IPS-15b (cell line): ENCODE measurements at regions not wholly inside any gene's neighbourhood (a gene's known extent, or its start where the extent isn't known, plus 50 kb on each side); places are given as distances from the start of the nearest gene placed in this dataset.

Experiments
- H3K27me3 ChIP-seq: one replicate; pipeline ENCODE4 v1.6.1; 2013; ENCODE audit warnings: low read length; ENCODE audit not compliant: control insufficient read depth, insufficient read depth
- H3K36me3 ChIP-seq: one replicate; pipeline ENCODE4 v1.6.1; 2013; ENCODE audit warnings: low read length; ENCODE audit not compliant: control insufficient read depth, insufficient read depth
- H3K4me1 ChIP-seq: one replicate; pipeline ENCODE4 v1.6.1; 2013; ENCODE audit warnings: mild to moderate bottlenecking, low read length; ENCODE audit not compliant: control insufficient read depth, insufficient read depth
- H3K4me3 ChIP-seq: one replicate; pipeline ENCODE4 v1.5.1; 2013; ENCODE audit warnings: low read depth, low read length
- H3K9ac ChIP-seq: one replicate; pipeline ENCODE4 v1.6.1; 2013; ENCODE audit warnings: low read depth, mild to moderate bottlenecking, low read length
- H3K9me3 ChIP-seq: one replicate; pipeline ENCODE4 v1.6.1; 2013; ENCODE audit warnings: mild to moderate bottlenecking, low read length; ENCODE audit not compliant: control insufficient read depth, insufficient read depth

DNA sequence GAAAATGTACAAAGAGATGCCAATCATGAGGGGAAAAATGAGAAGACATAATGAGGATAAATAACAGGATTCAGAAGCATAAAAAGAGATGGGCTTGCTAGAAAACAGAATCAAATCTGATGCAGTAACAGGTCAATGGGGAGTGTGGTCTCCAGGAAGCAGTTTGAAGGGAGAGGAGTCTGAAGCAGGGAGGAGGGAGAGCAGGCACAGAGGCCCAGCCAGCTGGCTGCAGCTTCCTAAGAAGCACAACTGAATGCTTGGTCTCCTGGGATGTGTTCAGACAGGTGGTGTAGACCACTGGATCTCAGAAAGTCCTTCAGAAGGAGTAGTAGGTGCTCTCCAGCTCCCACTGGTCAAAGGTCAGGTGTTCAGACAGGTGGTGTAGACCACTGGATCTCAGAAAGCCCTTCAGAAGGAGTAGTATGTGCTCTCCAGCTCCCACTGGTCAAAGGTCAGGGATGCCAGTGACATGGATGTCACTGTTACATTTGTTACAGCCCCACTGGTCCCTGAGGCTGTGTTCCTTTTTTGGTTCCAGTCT is 68.3 kb upstream of the UBAC2 start:
- no peaks in the 10 kb centered on the region for H3K4me1 ChIP-seq
- peaks cover 4% of the 10 kb centered on the region for H3K27me3 ChIP-seq
- H3K9me3 ChIP-seq, result no peaks in the 10 kb centered on the region
- no peak overlapping the region for H3K4me3 ChIP-seq
- no peak overlapping the region for H3K9ac ChIP-seq
- H3K36me3 ChIP-seq, result no peaks in the 10 kb centered on the region

DNA sequence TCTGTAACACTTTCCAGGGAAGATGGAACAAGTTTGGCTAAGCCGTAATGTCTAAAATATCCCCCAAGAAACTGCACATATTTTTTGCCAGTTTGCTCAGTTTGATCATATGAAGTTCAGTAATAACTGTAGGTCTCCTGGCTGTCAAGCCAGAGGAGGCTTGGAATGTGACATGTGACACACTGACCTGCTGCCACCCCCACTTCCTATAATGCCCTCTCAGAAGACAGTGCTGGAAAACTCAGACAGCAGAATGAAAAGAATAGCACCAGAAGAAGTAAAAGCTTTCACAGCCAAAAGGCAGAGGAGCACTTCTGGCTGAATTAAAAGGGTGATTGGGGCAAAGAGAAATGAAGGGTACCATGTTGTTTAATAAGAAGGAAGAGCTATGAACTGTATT is 67.4 kb upstream of the UBAC2 start:
- peaks cover 4% of the 10 kb centered on the region for H3K27me3 ChIP-seq
- H3K4me3 ChIP-seq, result no peak overlapping the region
- H3K4me1 ChIP-seq, result no peaks in the 10 kb centered on the region
- H3K9me3 ChIP-seq, result no peaks in the 10 kb centered on the region
- H3K9ac ChIP-seq, result no peak overlapping the region
- H3K36me3 ChIP-seq, result no peaks in the 10 kb centered on the region

DNA sequence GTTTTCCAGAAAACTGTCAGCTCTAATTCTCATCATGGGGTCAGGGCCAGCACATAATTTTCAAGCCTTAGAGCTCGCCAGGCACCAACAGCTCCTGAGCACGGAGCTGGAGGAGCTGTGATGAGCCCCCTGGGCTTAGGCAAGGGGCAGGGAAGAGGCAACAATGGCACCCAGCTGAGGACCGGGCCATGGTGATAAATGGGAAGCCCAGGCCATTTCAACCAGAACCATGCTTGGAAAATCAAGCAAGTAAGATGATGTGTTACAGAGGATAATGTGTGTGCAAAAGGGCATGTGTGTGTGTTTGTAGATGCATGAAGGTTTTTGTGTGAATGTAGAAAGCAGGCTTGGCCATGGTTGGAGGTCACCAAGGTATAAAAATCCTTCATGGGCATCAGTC is 66.8 kb upstream of the UBAC2 start:
- Histone ChIP-seq H3K4me3 (no peak overlapping the region), H3K36me3 (no peaks in the 10 kb centered on the region), H3K4me1 (no peaks in the 10 kb centered on the region), H3K9me3 (no peaks in the 10 kb centered on the region), H3K27me3 (peaks cover 4% of the 10 kb centered on the region), H3K9ac (no peak overlapping the region)

- no peaks in the 10 kb centered on the region for H3K9me3 ChIP-seq
- no peaks in the 10 kb centered on the region for H3K36me3 ChIP-seq
- H3K27me3 ChIP-seq, result peaks cover 4% of the 10 kb centered on the region
- H3K4me1 ChIP-seq, result no peaks in the 10 kb centered on the region
- H3K4me3 ChIP-seq, result no peak overlapping the region
- no peak overlapping the region for H3K9ac ChIP-seq
Observed at GRCh38 chr13:99135591-99135990, 65.1 kb upstream of the UBAC2 start.

- no peaks in the 10 kb centered on the region for H3K9me3 ChIP-seq
- H3K4me1 ChIP-seq, result no peaks in the 10 kb centered on the region
- no peak overlapping the region for H3K9ac ChIP-seq
- H3K4me3 ChIP-seq, result no peak overlapping the region
- H3K27me3 ChIP-seq, result peaks cover 4% of the 10 kb centered on the region
- H3K36me3 ChIP-seq, result no peaks in the 10 kb centered on the region
Observed at GRCh38 chr13:99136427-99136954, 64.2 kb upstream of the UBAC2 start.

GRCh38 chr13:99140831-99141230 is 59.8 kb upstream of the UBAC2 start:
- no peaks in the 10 kb centered on the region for H3K4me1 ChIP-seq
- H3K36me3 ChIP-seq, result no peaks in the 10 kb centered on the region
- no peak overlapping the region for H3K9ac ChIP-seq
- no peak overlapping the region for H3K4me3 ChIP-seq
- H3K9me3 ChIP-seq, result no peaks in the 10 kb centered on the region
- peaks cover 4% of the 10 kb centered on the region for H3K27me3 ChIP-seq

DNA sequence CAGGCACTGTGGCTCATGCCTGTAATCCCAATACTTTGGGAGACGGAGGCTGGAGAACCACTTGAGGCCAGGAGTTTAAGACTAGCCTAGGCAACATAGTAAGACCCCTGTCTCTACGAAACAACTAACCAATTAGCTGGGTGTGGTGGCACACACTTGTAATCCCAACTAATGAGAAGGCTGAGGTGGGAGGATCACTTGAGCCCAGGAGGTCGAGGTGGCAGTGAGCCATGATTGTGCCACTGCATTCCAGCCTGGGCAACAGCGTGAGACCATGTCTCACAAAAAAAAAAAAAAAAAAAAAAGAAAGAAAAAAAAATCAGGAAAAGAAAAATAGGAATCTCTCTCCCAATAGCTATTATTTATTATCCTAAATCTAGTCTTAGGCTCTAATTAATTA is 56.8 kb upstream of the UBAC2 start:
- no peaks in the 10 kb centered on the region for H3K9me3 ChIP-seq
- H3K4me1 ChIP-seq, result no peaks in the 10 kb centered on the region
- H3K4me3 ChIP-seq, result no peak overlapping the region
- H3K27me3 ChIP-seq, result no peaks in the 10 kb centered on the region
- no peaks in the 10 kb centered on the region for H3K36me3 ChIP-seq
- no peak overlapping the region for H3K9ac ChIP-seq

GRCh38 chr13:99144306-99144705 is 56.3 kb upstream of the UBAC2 start:
- H3K27me3 ChIP-seq, result no peaks in the 10 kb centered on the region
- H3K4me1 ChIP-seq, result no peaks in the 10 kb centered on the region
- H3K36me3 ChIP-seq, result no peaks in the 10 kb centered on the region
- H3K4me3 ChIP-seq, result no peak overlapping the region
- H3K9ac ChIP-seq, result no peak overlapping the region
- no peaks in the 10 kb centered on the region for H3K9me3 ChIP-seq

DNA sequence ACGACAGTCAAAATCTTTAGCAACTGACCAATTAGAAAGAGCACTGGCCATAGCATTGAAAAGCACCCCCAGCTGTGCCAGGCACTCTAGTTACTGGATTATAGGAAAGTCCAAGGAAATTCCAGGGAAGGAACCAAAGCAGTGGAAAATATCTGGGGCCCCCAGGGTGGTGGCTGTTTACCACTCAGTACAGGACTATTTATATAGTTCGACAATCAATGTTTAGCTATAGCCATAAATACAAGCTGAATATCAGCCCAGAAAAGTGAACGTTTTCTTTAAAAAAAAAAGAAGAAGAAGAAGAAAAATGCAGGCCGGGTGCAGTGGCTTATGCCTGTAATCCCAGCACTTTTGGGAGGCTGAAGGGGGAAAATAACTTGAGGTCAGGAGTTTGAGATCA is 55.2 kb upstream of the UBAC2 start:
- Histone ChIP-seq H3K9ac (no peak overlapping the region), H3K4me1 (no peaks in the 10 kb centered on the region), H3K27me3 (no peaks in the 10 kb centered on the region), H3K4me3 (no peak overlapping the region), H3K36me3 (no peaks in the 10 kb centered on the region), H3K9me3 (no peaks in the 10 kb centered on the region)

- no peak overlapping the region for H3K9ac ChIP-seq
- no peaks in the 10 kb centered on the region for H3K4me1 ChIP-seq
- H3K9me3 ChIP-seq, result no peaks in the 10 kb centered on the region
- H3K4me3 ChIP-seq, result no peak overlapping the region
- no peaks in the 10 kb centered on the region for H3K36me3 ChIP-seq
- H3K27me3 ChIP-seq, result no peaks in the 10 kb centered on the region
Observed at GRCh38 chr13:99150575-99151361, 49.9 kb upstream of the UBAC2 start.
